Adrenal gland (tissue), 9 donors: ENCODE measurements at regions not wholly inside any gene's neighbourhood (a gene's known extent, or its start where the extent isn't known, plus 50 kb on each side); places are given as distances from the start of the nearest gene placed in this dataset.

Experiments
- DNase-seq, 7 donors: peaks; one replicate each; pipeline ENCODE4 v3.0.0-alpha.2; 2019 to 2020
- H3K27ac ChIP-seq, 5 donors: fragments of 200-600 bp; sonication (generic) in 4 of 5; 1 replicate in 3 of 5; 2 replicates in 2 of 5; pipeline versions ENCODE4 v1.5.1 to v1.8.0; 2016 to 2020; ENCODE audit warnings: mild to moderate bottlenecking in 1 of 5
- H3K27me3 ChIP-seq: fragments of 200-600 bp; 2 replicates; pipeline ENCODE4 v1.8.0; 2021
- H3K36me3 ChIP-seq, 2 donors: fragments of 200-600 bp; replicated peaks in 1 of 2; 1 replicate in 1 of 2; 2 replicates in 1 of 2; pipeline versions ENCODE4 v1.5.1 to v1.8.0; 2018 to 2022
- H3K4me1 ChIP-seq, 2 donors: fragments of 200-600 bp; replicated peaks in 1 of 2; 1 replicate in 1 of 2; 2 replicates in 1 of 2; pipeline versions ENCODE4 v1.5.1 to v1.8.0; 2018 to 2021
- H3K4me3 ChIP-seq, 4 donors: fragments of 200-600 bp; sonication (generic) in 3 of 4; one replicate each; pipeline ENCODE4 v1.5.1; 2016 to 2018
- H3K9me3 ChIP-seq, 3 donors: fragments of 200-600 bp; sonication (generic) in 1 of 3; replicated peaks in 1 of 3; 1 replicate in 2 of 3; 2 replicates in 1 of 3; pipeline versions ENCODE4 v1.5.1 to v1.8.0; 2016 to 2021
- POLR2A ChIP-seq, 2 donors: fragments of 450-650 bp; IDR thresholded peaks; one replicate each; pipeline ENCODE4 v1.6.1; 2017; ENCODE audit warnings: antibody characterized with exemption in 2 of 2, mild to moderate bottlenecking in 2 of 2, moderate library complexity in 1 of 2
- WGBS, 4 donors: extraction: QIAGEN DNeasy Blood & Tissue Kit in 2 of 4; methylation state at CpG; one replicate each; pipeline versions ENCODE4 v1.1.5 to v1.1.7; 2013 to 2017; 5-methylcytosine and 5-hydroxymethylcytosine counted together
- intact Hi-C, 2 donors: fragments of 100-400 bp; cut with DNase I; formaldehyde crosslinking; loops; one replicate each; pipeline versions ENCODE4 v1.14.1 to v1.15.0; 2022 to 2023
- TF ChIP-seq, protein P1 (sequence below), 6 experiments: fragments of 450-650 bp in 4 of 6; fragments of 200-600 bp in 2 of 6; sonication (generic) in 1 of 6; IDR thresholded peaks; 1 replicate in 5 of 6; 2 replicates in 1 of 6; pipeline versions ENCODE4 v1.5.1 to v1.8.0; 2016 to 2021; ENCODE audit warnings: antibody characterized with exemption in 6 of 6, mild to moderate bottlenecking in 2 of 6, moderate library complexity in 1 of 6
- donor health status: healthy with polysubstance abuse.
- donor health status: Bipolar disorder and iron deficiency.
- donor health status: DM: yes; HTN: yes; CAD: no.
- donor health status: DM: no; HTN: no; CAD: no.
- donor health status: DM: no; HTN: no; CAD: no.

DNA sequence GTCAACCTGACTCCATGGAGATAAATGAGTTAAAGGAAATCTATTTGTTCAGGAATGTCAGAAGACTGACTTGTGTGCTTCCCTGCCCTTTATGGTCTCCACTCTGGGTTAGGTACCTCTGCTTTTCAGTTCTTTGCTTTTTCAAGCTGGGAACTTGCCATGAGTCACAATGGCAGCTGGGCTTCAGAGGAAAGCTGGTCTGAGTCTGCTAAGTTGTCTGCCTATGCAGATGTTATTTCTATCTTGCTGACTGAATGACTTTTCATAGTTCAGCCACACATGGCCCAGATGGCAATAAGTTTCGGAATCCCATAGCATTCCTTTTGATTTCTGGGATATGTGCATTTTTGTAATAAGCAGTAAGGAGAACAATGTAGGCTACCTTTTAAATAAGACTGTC lies 337.9 kb upstream of the FGF13 start:
- no peak for TF ChIP-seq POLR2A (IDR thresholded peaks at IDR 0.05)
- TF ChIP-seq, protein P1, sequence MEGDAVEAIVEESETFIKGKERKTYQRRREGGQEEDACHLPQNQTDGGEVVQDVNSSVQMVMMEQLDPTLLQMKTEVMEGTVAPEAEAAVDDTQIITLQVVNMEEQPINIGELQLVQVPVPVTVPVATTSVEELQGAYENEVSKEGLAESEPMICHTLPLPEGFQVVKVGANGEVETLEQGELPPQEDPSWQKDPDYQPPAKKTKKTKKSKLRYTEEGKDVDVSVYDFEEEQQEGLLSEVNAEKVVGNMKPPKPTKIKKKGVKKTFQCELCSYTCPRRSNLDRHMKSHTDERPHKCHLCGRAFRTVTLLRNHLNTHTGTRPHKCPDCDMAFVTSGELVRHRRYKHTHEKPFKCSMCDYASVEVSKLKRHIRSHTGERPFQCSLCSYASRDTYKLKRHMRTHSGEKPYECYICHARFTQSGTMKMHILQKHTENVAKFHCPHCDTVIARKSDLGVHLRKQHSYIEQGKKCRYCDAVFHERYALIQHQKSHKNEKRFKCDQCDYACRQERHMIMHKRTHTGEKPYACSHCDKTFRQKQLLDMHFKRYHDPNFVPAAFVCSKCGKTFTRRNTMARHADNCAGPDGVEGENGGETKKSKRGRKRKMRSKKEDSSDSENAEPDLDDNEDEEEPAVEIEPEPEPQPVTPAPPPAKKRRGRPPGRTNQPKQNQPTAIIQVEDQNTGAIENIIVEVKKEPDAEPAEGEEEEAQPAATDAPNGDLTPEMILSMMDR (IDR thresholded peaks at IDR 0.05): no peak

DNA sequence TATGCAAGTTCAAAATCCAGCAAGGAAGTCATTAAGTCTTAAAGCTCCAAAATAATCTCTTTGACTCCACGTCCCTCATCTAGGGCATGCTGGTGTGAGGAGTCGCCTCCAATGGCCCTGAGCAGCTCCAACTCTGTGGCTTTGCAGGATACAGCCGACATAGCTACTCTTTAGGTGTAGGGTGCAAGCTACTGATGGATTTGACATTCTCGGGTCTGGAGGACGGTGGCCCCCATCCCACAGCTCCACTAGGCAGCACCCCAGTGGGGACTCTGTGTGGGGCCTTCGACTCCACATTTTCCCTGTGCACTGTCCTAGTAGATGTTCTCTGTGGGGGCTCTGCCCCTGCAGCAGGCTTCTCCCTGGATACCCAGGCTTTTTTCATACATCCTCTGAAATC lies 333.2 kb upstream of the FGF13 start:
- Histone ChIP-seq H3K4me3 (no peak overlapping the region), H3K36me3 (no peaks in the 10 kb centered on the region), H3K27ac (no peak overlapping the region), H3K9me3 (no peaks in the 10 kb centered on the region), H3K4me1 (no peaks in the 10 kb centered on the region), H3K27me3 (no peaks in the 10 kb centered on the region)
- DNase-seq: no peak
- intact Hi-C loops: no loop called here
- 60 to 78% (median 67%) methylated on average over 3 to 6 of the region's 6 CpGs for WGBS, 4 donors
- TF ChIP-seq, protein P1 (IDR thresholded peaks at IDR 0.05): no peak
- no peak for TF ChIP-seq POLR2A (IDR thresholded peaks at IDR 0.05)

More for the DNA sequence above, 337.9 kb upstream of the FGF13 start:
- no peak for DNase-seq
- 56 to 80% (median 63%) methylated on average over 1 of the region's 1 CpG for WGBS, 4 donors
- no peak overlapping the region for H3K4me3 ChIP-seq
- intact Hi-C loops: no loop called here
- no peaks in the 10 kb centered on the region for H3K4me1 ChIP-seq
- no peaks in the 10 kb centered on the region for H3K36me3 ChIP-seq
- no peaks in the 10 kb centered on the region for H3K9me3 ChIP-seq
- H3K27me3 ChIP-seq: no peaks in the 10 kb centered on the region
- H3K27ac ChIP-seq: no peak overlapping the region

DNA sequence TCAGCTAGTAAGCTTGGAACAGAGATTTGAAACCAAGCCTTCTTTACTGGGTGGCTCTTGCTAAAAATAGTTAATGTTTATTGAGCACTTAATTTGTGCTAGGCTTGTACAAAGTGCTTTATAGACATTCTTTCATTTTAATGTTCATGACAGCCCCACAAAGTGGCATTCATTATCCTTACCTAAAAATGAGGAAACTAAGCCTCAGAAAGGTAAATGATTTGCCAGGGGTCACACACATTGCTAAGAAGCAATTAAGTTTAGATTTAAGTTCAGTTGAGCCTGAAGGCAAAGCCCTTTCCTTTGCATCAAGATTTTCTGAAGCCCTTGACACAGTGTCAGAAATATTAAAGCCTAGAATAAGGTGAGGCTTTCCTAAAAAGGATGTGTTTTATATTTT lies 327.5 kb upstream of the FGF13 start:
- intact Hi-C loops: no loop called here
- no peak for DNase-seq
- Histone ChIP-seq H3K27me3 (peaks cover 11% of the 10 kb centered on the region), H3K9me3 (no peaks in the 10 kb centered on the region), H3K4me1 (no peaks in the 10 kb centered on the region), H3K36me3 (no peaks in the 10 kb centered on the region), H3K4me3 (no peak overlapping the region), H3K27ac (no peak overlapping the region)
- TF ChIP-seq POLR2A (IDR thresholded peaks at IDR 0.05): no peak
- TF ChIP-seq, protein P1 (IDR thresholded peaks at IDR 0.05): no peak

- no peaks in the 10 kb centered on the region for H3K4me1 ChIP-seq
- DNase-seq: no peak
- H3K4me3 ChIP-seq: no peak overlapping the region
- intact Hi-C loops: no loop called here
- TF ChIP-seq POLR2A (IDR thresholded peaks at IDR 0.05): no peak
- TF ChIP-seq, protein P1 (IDR thresholded peaks at IDR 0.05): no peak
- no peaks in the 10 kb centered on the region for H3K36me3 ChIP-seq
- 58 to 63% (median 60%) methylated on average over 1 of the region's 1 CpG; no CpG with 5 or more reads in 1 of the 4 donors for WGBS, 4 donors
- no peaks in the 10 kb centered on the region for H3K27me3 ChIP-seq
- no peak overlapping the region for H3K27ac ChIP-seq
- no peaks in the 10 kb centered on the region for H3K9me3 ChIP-seq
Measured at GRCh38 chrX:139026811-139027210, 315.3 kb upstream of the FGF13 start.
